ENCODE measurements at regions not wholly inside any gene's neighbourhood (a gene's known extent, or its start where the extent isn't known, plus 50 kb on each side); places are given as distances from the start of the nearest gene placed in this dataset.

DNA sequence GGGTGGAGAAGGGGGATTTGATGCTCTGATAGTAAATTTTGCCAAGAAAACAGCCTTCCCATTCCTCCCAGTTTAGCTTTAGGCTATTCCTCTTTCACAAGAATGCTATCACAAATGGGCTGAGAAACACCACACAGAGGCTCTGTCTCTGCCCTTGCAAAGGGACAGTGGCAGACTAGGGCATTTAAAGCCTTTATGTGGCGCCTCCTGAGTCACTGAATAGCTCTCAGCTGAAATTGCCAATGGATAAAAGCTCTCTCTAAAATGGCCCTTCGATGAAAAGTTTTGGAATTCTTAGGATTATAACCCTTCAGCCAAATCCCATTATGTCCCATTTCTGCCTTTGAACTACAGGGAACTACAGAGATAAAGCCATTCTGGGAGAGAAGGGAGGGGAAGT, 1000.4 kb downstream of the ADGRL2 start:
- no peak overlapping the region for H3K4me3 ChIP-seq (ENCODE audit: low read depth, low read length)
- TF ChIP-seq, protein P1, sequence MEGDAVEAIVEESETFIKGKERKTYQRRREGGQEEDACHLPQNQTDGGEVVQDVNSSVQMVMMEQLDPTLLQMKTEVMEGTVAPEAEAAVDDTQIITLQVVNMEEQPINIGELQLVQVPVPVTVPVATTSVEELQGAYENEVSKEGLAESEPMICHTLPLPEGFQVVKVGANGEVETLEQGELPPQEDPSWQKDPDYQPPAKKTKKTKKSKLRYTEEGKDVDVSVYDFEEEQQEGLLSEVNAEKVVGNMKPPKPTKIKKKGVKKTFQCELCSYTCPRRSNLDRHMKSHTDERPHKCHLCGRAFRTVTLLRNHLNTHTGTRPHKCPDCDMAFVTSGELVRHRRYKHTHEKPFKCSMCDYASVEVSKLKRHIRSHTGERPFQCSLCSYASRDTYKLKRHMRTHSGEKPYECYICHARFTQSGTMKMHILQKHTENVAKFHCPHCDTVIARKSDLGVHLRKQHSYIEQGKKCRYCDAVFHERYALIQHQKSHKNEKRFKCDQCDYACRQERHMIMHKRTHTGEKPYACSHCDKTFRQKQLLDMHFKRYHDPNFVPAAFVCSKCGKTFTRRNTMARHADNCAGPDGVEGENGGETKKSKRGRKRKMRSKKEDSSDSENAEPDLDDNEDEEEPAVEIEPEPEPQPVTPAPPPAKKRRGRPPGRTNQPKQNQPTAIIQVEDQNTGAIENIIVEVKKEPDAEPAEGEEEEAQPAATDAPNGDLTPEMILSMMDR (conservative IDR thresholded peaks at IDR 0.05; ENCODE audit: low read depth, low read length) = no peak

DNA sequence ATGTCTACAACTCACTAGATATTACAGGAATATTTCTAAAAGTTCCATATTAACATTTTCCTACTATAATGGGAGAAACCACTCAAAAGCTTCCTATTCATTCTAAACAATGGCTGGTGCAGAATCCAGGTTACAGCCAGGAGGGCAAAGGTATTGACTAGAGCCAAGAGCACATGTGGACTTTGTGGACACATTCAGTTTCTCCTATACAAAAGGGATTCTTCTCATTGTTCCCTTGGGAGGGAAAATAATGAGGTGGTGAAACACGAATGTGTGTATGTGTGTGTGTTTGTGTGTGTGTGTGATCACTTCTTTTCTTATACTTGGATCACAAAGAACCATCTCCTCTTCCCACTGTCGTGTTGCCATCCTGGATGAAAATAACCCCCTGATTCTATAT, 1000.0 kb downstream of the ADGRL2 start:
- DNase-seq (ENCODE audit: low read depth) = no peak
- TF ChIP-seq, protein P1 (conservative IDR thresholded peaks at IDR 0.05; ENCODE audit: low read depth, low read length) = no peak

More for the DNA sequence above, 1000.4 kb downstream of the ADGRL2 start:
- DNase-seq (ENCODE audit: low read depth) = no peak

DNA sequence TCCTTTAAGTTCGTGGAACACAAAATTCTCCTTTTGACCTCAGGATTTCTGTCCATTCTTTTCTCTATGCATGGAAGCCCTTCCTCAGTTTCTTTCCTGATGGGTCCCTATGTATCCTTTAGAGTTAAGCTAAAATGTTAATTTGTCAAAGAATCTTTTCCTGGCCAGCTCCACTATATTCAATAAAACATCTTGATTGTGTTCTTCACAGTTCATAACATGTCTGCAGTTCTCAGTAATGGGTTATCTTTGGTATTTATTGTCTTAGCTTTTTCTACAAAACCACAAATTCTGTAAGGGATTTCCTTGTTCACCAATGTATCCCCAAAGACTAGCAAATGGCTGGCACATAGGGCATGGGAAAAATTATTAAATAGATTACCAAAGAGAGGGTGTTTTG, 998.5 kb downstream of the ADGRL2 start:
- no peak for DNase-seq (ENCODE audit: low read depth)
- no peak overlapping the region for H3K4me3 ChIP-seq (ENCODE audit: low read depth, low read length)
- TF ChIP-seq, protein P1 (conservative IDR thresholded peaks at IDR 0.05; ENCODE audit: low read depth, low read length) = no peak

More for the DNA sequence above, 1000.0 kb downstream of the ADGRL2 start:
- H3K4me3 ChIP-seq (ENCODE audit: low read depth, low read length) = no peak overlapping the region

DNA sequence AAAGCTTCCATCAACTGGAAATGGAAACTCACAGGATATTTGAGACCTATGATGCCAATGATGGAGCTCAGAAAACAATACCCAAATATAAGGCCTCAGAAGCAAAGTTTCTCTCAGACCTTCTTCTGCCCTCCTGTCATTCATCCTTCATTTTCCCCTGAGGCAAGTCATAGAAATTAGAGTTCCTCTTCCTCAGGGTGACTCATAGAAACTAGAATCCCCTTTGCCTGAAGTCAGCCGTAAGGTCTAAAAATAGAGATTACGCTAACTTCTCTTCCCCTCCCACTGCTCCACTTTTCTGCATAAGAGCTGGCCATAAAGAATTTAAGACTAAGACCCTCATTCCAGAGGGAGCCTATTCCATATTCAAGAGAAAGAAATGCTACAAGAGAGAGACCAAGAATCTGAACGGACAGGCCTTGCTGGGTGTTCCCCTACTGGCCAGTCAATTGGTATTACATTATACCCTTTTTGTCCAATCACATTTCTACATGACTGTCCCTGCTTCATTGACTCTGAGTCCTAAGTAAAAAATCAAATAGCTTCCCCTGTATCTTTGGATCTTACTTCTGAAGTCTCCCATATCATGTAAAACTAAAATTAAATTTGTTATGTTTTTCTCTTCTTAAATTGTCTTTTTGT, 994.9 kb downstream of the ADGRL2 start:
- no peak for DNase-seq (ENCODE audit: low read depth)
- TF ChIP-seq, protein P1 (conservative IDR thresholded peaks at IDR 0.05; ENCODE audit: low read depth, low read length) = peak; percentile 17
- no peak overlapping the region for H3K4me3 ChIP-seq (ENCODE audit: low read depth, low read length)

DNA sequence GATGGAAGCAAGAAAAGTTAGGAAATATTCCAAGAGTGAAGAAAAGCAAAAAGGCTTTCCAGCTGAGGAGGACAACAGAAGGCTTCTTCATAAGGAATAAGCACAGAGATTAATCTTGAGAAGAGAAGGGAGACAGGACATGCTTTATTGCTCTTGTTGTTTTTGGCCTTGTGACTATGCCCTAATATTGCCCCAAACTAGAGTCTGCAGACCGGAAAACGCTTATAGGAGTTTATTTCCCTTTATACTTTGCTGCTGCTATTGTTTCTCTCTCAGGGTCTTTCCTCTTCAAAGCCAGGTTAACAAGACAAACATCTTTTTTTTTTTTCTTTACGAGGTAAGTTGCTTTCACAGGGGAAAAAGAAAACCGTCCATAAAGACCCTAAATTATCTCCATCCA, 991.4 kb downstream of the ADGRL2 start:
- DNase-seq (ENCODE audit: low read depth) = no peak
- H3K4me3 ChIP-seq (ENCODE audit: low read depth, low read length) = no peak overlapping the region
- TF ChIP-seq, protein P1 (conservative IDR thresholded peaks at IDR 0.05; ENCODE audit: low read depth, low read length) = no peak

DNA sequence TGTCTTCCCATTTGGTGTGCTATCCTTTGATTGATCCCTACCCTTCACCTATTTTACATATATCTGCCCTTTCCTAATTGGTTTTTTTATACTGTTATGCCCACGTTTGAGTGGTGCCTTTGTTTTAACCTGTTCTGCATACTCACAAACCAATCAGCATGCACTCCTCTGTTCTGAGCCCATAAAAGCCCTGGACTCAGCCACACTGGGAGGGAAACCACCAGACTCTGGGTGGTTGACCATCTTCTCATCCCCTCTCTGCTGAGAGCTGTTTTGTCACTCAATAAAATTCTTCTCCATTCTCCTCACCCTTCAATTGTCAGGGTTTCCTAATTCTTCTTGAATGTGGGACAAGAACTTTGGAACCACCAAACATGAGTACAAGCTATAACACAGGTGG, 989.8 kb downstream of the ADGRL2 start:
- TF ChIP-seq, protein P1 (conservative IDR thresholded peaks at IDR 0.05; ENCODE audit: low read depth, low read length) = no peak
- H3K4me3 ChIP-seq (ENCODE audit: low read depth, low read length) = no peak overlapping the region
- DNase-seq (ENCODE audit: low read depth) = no peak

DNA sequence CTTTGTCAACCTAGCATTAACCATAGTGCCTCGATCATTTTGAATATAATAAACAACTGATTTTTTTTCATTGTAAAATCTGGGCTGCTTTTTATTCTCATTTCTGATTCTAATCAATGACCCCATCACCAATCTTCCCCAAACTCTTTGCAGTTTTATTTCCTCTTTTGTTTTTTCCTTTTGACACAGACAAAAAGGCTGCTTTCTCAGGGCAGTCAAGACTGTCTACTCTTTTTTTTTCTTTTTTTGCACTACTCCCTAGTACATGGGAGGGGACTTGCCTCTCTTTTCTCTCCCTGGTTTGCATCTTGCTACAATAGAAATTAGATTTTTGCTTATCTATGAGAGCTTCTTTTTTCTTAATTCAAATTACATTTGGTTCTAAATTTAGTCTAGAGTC, 987.9 kb downstream of the ADGRL2 start:
- TF ChIP-seq, protein P1 (conservative IDR thresholded peaks at IDR 0.05; ENCODE audit: low read depth, low read length) = no peak
- no peak for DNase-seq (ENCODE audit: low read depth)
- no peak overlapping the region for H3K4me3 ChIP-seq (ENCODE audit: low read depth, low read length)

Data from epithelial cell of proximal tubule (primary cell).